ENCODE measurements at regions not wholly inside any gene's neighbourhood (a gene's known extent, or its start where the extent isn't known, plus 50 kb on each side); places are given as distances from the start of the nearest gene placed in this dataset.
"Not testable (repeated sequence)": the region's sequence is repeated elsewhere in the genome, so short reads cannot be mapped to it uniquely, and the experiment has no call there.

GRCh38 chr7:10483671-10484070 is 490.0 kb upstream of the PHF14 start:
- no peak for ATAC-seq

GRCh38 chr7:10484767-10485166 is 488.9 kb upstream of the PHF14 start:
- ATAC-seq = no peak

DNA sequence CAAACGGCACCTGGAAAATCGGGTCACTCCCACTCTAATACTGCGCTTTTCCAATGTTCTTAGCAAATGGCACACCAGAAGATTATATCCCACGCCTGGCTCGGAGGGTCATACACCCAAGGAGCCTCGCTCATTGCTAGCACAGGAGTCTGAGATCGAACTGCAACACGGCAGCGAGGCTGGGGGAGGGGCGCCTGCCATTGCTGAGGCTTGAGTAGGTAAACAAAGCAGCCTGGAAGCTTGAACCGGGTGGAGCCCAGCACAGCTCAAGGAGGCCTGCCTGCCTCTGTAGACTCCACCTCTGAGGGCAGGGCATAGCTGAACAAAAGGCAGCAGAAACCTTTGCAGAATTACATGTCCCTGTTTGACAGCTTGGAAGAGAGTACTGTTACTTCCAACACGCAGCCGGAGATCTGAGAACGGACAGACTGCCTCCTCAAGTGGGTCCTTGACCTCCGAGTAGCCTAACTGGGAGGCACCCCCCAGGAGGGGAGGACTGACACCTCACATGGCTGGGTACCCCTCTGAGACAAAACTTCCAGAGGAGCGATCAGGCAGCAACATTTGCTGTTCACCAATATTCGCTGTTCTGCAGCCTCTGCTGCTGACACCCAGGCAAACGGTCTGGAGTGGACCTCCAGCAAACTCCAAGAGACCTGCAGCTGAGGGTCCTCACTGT is 472.3 kb upstream of the PHF14 start:
- not testable (repeated sequence) for ATAC-seq

GRCh38 chr7:10507032-10507431 is 466.6 kb upstream of the PHF14 start:
- no peak for ATAC-seq

GRCh38 chr7:10521306-10521705 is 452.4 kb upstream of the PHF14 start:
- ATAC-seq = no peak

DNA sequence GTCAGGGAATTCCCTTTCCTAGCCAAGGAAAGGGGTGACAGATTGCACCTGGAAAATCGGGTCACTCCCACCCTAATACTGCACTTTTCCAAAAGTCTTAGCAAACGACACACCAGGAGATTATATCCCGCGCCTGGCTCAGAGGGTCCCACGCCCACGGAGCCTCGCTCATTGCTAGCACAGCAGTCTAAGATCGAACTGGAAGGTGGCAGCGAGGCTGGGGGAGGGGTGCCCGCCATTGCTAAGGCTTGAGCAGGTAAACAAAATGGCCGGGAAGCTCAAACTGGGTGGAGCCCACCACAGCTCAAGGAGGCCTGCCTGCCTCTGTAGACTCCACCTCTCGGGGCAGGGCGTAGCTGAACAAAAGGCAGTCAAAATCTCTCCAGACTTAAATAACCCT is 440.2 kb upstream of the PHF14 start:
- not testable (repeated sequence) for ATAC-seq

GRCh38 chr7:10536561-10536960 is 437.1 kb upstream of the PHF14 start:
- ATAC-seq = no peak

- ATAC-seq = no peak
Measured at GRCh38 chr7:10537764-10538163, 435.9 kb upstream of the PHF14 start.

- ATAC-seq = no peak
Measured at GRCh38 chr7:10557375-10557774, 416.3 kb upstream of the PHF14 start.

DNA sequence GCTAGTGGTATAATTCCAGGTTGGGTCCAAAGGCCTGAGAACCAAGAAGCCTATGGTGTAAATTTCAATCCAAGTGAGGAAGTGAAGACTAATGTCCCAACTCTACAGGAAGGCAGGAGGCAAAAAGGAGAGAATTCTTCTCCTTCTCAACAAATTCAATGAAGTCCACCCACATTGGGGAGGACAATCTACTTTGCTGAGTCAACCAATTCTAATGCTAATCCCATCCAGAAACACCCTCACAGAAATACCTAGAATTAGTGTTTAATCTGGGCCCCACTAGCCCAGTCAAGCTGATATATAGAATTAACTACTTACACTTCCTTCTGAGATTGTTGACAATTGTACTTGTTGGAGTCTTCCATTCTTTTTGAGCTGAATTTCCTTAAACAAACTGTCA is 413.2 kb upstream of the PHF14 start:
- no peak for ATAC-seq

- ATAC-seq = no peak
Measured at GRCh38 chr7:10568891-10569290, 404.8 kb upstream of the PHF14 start.

DNA sequence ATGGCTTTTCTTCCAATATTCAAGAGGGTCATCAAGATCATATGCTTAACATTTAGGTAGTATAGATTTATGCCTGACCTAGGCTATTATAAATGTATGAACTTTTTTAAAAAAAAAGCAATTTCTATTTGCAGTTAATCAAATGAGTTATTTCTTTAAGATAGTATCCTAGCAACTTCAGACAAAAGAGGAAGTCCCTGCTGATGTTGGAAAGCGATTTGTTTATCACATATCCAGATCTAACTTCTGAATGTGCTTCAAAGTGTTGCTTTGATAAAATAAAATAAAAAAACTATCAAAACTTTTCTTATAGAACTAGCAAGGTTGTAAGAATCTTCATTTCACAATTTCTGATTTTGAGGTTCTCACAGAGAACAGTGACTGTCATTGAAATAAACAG is 401.9 kb upstream of the PHF14 start:
- no peak for ATAC-seq

DNA sequence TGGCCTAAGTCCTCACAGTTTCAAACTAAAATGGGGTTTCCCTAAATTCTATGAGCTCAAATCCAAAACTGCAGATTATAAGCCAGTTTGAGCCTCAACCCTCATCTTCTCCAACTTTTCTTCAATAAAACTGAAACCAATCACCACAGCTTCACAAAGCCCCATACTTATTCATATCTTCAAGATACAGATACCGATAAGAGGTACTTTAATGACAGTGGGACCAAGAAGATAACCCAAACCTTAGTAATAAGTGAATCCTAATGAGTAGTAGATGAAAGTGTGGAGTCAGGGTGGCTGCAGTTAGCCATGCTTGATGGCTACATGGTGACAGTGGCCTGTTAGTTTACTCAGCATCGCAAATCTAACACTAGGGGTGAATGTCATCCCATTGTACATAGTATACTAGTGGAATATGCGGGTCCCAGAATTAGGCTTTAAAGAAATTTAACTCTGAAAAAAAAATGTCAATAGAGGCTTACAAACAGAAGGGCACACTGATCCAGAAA is 395.8 kb upstream of the PHF14 start:
- no peak for ATAC-seq

DNA sequence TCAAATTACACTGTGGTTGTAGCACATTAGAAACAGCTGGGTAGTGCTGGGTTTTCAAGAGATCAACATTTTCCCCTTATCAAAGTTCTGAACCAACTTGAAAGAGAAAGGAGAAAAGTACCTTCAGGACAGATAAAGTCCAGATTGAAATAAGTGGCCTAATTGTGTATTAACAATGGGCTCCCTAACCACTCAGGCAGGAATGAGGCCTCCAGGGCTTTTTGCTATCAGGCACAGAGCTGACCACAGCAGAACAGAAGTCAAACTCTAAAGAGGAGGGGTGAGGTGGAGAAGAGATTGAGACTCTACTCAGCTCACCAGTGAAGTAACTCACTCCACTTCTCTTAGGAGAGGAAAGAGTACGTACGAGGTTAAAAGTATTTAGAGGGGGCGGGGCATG is 394.1 kb upstream of the PHF14 start:
- no peak for ATAC-seq

DNA sequence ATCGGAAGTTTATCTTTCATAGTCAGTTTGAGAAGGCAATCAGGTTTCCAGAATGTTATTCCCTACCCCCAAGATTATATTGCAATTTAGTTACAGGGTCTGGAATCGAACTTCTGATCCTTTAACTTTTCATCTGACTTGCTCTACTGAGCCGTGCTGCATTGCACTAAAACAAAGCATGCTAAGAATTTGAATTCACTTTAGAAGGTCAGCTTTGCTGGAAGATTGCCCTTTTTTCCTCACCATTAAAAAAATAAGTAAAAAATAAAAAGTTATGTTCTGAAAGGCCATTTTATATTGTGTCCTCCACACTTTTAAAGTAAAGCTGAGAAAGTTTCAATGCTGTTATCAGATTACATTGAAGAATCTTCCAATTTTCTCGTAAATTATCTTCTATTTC is 388.8 kb upstream of the PHF14 start:
- ATAC-seq = no peak

DNA sequence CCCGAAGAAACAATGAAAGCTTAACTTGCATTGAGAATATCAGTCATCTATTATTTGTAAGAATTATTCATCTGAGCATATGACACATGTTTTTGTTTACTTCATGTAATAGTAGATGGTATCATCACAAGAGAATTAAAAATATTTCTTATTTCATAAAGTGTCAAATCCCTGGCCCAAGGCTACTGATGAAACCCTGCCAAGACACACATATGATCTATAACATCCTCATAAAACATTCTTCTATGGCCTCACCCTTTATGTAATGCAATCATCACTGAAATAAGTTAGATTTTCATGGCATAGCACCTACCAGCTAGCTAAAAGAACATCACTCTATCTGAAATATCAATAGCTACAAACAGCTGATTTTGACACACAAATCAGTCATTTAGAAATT is 385.6 kb upstream of the PHF14 start:
- no peak for ATAC-seq

DNA sequence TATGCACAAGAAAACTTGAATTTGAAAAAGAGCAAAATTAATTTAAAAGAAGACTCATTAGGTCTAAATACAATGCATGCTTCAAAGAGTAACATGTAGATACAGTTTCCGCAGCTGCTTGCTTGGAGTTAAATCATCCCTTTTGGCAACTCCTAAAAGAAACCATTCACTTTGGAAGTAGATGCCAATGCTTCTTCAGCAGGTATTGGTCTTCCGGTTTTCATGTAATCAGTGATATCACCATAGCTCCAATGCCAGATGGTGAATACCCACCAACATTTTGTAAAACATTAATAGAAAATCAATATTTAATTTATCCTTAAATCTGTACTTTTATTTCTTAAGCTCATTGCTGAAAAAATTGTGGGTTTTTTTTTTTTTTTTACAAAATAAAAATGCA is 381.1 kb upstream of the PHF14 start:
- no peak for ATAC-seq

- no peak for ATAC-seq
Measured at GRCh38 chr7:10593080-10593479, 380.6 kb upstream of the PHF14 start.

- ATAC-seq = no peak
Measured at GRCh38 chr7:10596827-10597226, 376.8 kb upstream of the PHF14 start.

GRCh38 chr7:10604128-10604527 is 369.5 kb upstream of the PHF14 start:
- ATAC-seq = no peak

- ATAC-seq = no peak
Measured at GRCh38 chr7:10612950-10613349, 360.7 kb upstream of the PHF14 start.

GRCh38 chr7:10618953-10619352 is 354.7 kb upstream of the PHF14 start:
- ATAC-seq = no peak

- ATAC-seq = no peak
Measured at GRCh38 chr7:10632712-10633111, 341.0 kb upstream of the PHF14 start.

GRCh38 chr7:10634239-10634638 is 339.4 kb upstream of the PHF14 start:
- ATAC-seq = no peak

DNA sequence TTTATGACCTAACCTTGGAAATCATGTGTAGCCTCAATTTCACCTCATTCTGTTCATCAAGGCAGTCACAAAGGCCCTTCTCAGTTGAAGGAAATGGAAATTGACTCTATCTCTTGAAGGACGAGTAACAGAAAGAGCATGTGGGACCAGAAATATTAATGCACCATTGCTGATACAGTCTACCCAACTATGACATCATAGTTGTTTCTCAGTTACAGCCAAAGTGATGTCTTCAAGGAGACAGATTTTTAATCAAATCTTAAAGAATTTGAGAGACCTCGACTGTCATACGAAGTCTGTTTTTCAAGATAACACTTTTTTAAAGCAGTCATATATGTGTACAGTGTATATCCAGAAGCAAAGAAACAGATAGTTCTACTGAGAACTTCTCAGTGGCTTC is 335.7 kb upstream of the PHF14 start:
- ATAC-seq = no peak
